Transverse colon (tissue), 4 donors: ENCODE measurements at regions not wholly inside any gene's neighbourhood (a gene's known extent, or its start where the extent isn't known, plus 50 kb on each side); places are given as distances from the start of the nearest gene placed in this dataset.

Experiments used
- CTCF ChIP-seq, 5 experiments: fragments of 200-600 bp in 3 of 5; fragments of 450-650 bp in 2 of 5; sonication (generic) in 3 of 5; IDR thresholded peaks; 1 replicate in 2 of 5; 2 replicates in 3 of 5; pipeline ENCODE4 v1.5.1; 2016 to 2017; ENCODE audit warnings: antibody characterized with exemption in 5 of 5, inconsistent platforms in 3 of 5, mild to moderate bottlenecking in 2 of 5, moderate library complexity in 1 of 5
- EP300 ChIP-seq: sonication (generic); formaldehyde crosslinking; IDR thresholded peaks from one replicate; pipeline ENCODE4 v1.6.1; 2017; ENCODE audit warnings: antibody characterized with exemption, low read depth
- POLR2A ChIP-seq: fragments of 450-650 bp; IDR thresholded peaks from one replicate; pipeline ENCODE4 v1.6.1; 2016; ENCODE audit warnings: antibody characterized with exemption, mild to moderate bottlenecking, moderate library complexity
- POLR2AphosphoS5 ChIP-seq, 3 donors: sonication (generic); formaldehyde crosslinking; IDR thresholded peaks; one replicate each; pipeline ENCODE4 v1.6.1; 2016; ENCODE audit warnings: antibody characterized with exemption in 3 of 3

- TF ChIP-seq CTCF (IDR thresholded peaks at IDR 0.05) (no peak), POLR2A (no peak), EP300 (no peak), POLR2AphosphoS5 (IDR thresholded peaks at IDR 0.05) (no peak)
These were observed 373.4 kb downstream of the LPIN1 start for GRCh38 chr2:12119841-12120240.
